ENCODE measurements at regions not wholly inside any gene's neighbourhood (a gene's known extent, or its start where the extent isn't known, plus 50 kb on each side); places are given as distances from the start of the nearest gene placed in this dataset.
"Not testable (repeated sequence)": the region's sequence is repeated elsewhere in the genome, so short reads cannot be mapped to it uniquely, and the experiment has no call there.

GRCh38 chr15:96468036-96468435 lies 137.5 kb downstream of the NR2F2 start:
- H3K27ac Mint-ChIP-seq: no peak overlapping the region
- ATAC-seq: no peak
- no peaks in the 10 kb centered on the region for H3K9me3 Mint-ChIP-seq (ENCODE audit: low read depth)
- H3K4me1 Mint-ChIP-seq: no peaks in the 10 kb centered on the region
- no peak overlapping the region for H3K4me3 Mint-ChIP-seq
- no peaks in the 10 kb centered on the region for H3K36me3 Mint-ChIP-seq
- H3K27me3 Mint-ChIP-seq: no peaks in the 10 kb centered on the region
- no peak for DNase-seq
- CTCF ChIA-PET: no interaction called here

GRCh38 chr15:96470681-96471310 lies 140.3 kb downstream of the NR2F2 start:
- ATAC-seq (no peak), DNase-seq (no peak)
- H3K27ac Mint-ChIP-seq: no peak overlapping the region
- no peak overlapping the region for H3K4me3 Mint-ChIP-seq
- H3K27me3 Mint-ChIP-seq: no peaks in the 10 kb centered on the region
- CTCF ChIA-PET: no interaction called here
- peaks cover 3% of the 10 kb centered on the region for H3K9me3 Mint-ChIP-seq (ENCODE audit: low read depth)
- no peaks in the 10 kb centered on the region for H3K36me3 Mint-ChIP-seq
- no peaks in the 10 kb centered on the region for H3K4me1 Mint-ChIP-seq

GRCh38 chr15:96472681-96473080 lies 142.2 kb downstream of the NR2F2 start:
- H3K27me3 Mint-ChIP-seq: no peaks in the 10 kb centered on the region
- CTCF ChIA-PET: no interaction called here
- no peak overlapping the region for H3K4me3 Mint-ChIP-seq
- DNase-seq: no peak
- no peak for ATAC-seq
- no peaks in the 10 kb centered on the region for H3K4me1 Mint-ChIP-seq
- H3K36me3 Mint-ChIP-seq: no peaks in the 10 kb centered on the region
- peaks cover 3% of the 10 kb centered on the region for H3K9me3 Mint-ChIP-seq (ENCODE audit: low read depth)
- no peak overlapping the region for H3K27ac Mint-ChIP-seq

- ATAC-seq: no peak
- Mint-ChIP-seq H3K9me3 (ENCODE audit: low read depth) (peaks cover 3% of the 10 kb centered on the region), H3K4me3 (no peak overlapping the region), H3K27ac (no peak overlapping the region), H3K4me1 (no peaks in the 10 kb centered on the region), H3K36me3 (no peaks in the 10 kb centered on the region), H3K27me3 (no peaks in the 10 kb centered on the region)
- CTCF ChIA-PET: interaction anchor here (0.9 kb wide), 1 partner anchor 1901 kb away, joined by 3 read pairs; no protein-coding TSS in a partner anchor
- no peak for DNase-seq
These were observed 143.1 kb downstream of the NR2F2 start for GRCh38 chr15:96473556-96473955.

- Mint-ChIP-seq H3K4me1 (no peaks in the 10 kb centered on the region), H3K9me3 (ENCODE audit: low read depth) (peaks cover 3% of the 10 kb centered on the region), H3K27ac (no peak overlapping the region), H3K27me3 (no peaks in the 10 kb centered on the region), H3K4me3 (no peak overlapping the region), H3K36me3 (no peaks in the 10 kb centered on the region)
- ATAC-seq (no peak), DNase-seq (no peak)
- CTCF ChIA-PET: interaction anchor here (0.9 kb wide), 1 partner anchor 1900 kb away, joined by 3 read pairs; no protein-coding TSS in a partner anchor
These were observed 143.7 kb downstream of the NR2F2 start for GRCh38 chr15:96474231-96474664.

GRCh38 chr15:96477227-96477626 lies 146.7 kb downstream of the NR2F2 start:
- no peak for ATAC-seq
- Mint-ChIP-seq H3K36me3 (no peaks in the 10 kb centered on the region), H3K9me3 (ENCODE audit: low read depth) (peaks cover 3% of the 10 kb centered on the region), H3K4me3 (no peak overlapping the region), H3K27ac (no peak overlapping the region), H3K27me3 (no peaks in the 10 kb centered on the region), H3K4me1 (no peaks in the 10 kb centered on the region)
- CTCF ChIA-PET: no interaction called here
- DNase-seq: no peak

- DNase-seq; H3K4me3 Mint-ChIP-seq; ATAC-seq; H3K4me1 Mint-ChIP-seq; H3K27me3 Mint-ChIP-seq; CTCF ChIA-PET; H3K36me3 Mint-ChIP-seq; H3K27ac Mint-ChIP-seq; H3K9me3 Mint-ChIP-seq (ENCODE audit: low read depth): not testable (repeated sequence)
These were observed 153.9 kb downstream of the NR2F2 start for GRCh38 chr15:96484412-96484811.

GRCh38 chr15:96484830-96485229 lies 154.3 kb downstream of the NR2F2 start:
- no peak for ATAC-seq
- Mint-ChIP-seq H3K27me3 (no peaks in the 10 kb centered on the region), H3K27ac (no peak overlapping the region), H3K4me3 (no peak overlapping the region), H3K4me1 (no peaks in the 10 kb centered on the region), H3K9me3 (ENCODE audit: low read depth) (no peaks in the 10 kb centered on the region), H3K36me3 (no peaks in the 10 kb centered on the region)
- CTCF ChIA-PET: no interaction called here
- no peak for DNase-seq

GRCh38 chr15:96487245-96487644 lies 156.7 kb downstream of the NR2F2 start:
- CTCF ChIA-PET: no interaction called here
- Mint-ChIP-seq H3K36me3 (no peaks in the 10 kb centered on the region), H3K27me3 (no peaks in the 10 kb centered on the region), H3K27ac (no peak overlapping the region), H3K4me3 (no peak overlapping the region), H3K9me3 (ENCODE audit: low read depth) (no peaks in the 10 kb centered on the region), H3K4me1 (no peaks in the 10 kb centered on the region)
- no peak for ATAC-seq
- DNase-seq: no peak

GRCh38 chr15:96491066-96491699 lies 160.7 kb downstream of the NR2F2 start:
- H3K4me3 Mint-ChIP-seq, CTCF ChIA-PET: not testable (repeated sequence)

GRCh38 chr15:96491700-96492644 lies 161.5 kb downstream of the NR2F2 start:
- CTCF ChIA-PET; H3K27ac Mint-ChIP-seq; DNase-seq; H3K9me3 Mint-ChIP-seq (ENCODE audit: low read depth); H3K27me3 Mint-ChIP-seq; H3K36me3 Mint-ChIP-seq; H3K4me1 Mint-ChIP-seq; H3K4me3 Mint-ChIP-seq; ATAC-seq: not testable (repeated sequence)

More at GRCh38 chr15:96491066-96491699, 160.7 kb downstream of the NR2F2 start:
- ATAC-seq; H3K36me3 Mint-ChIP-seq; H3K27ac Mint-ChIP-seq; H3K4me1 Mint-ChIP-seq; H3K27me3 Mint-ChIP-seq; DNase-seq; H3K9me3 Mint-ChIP-seq (ENCODE audit: low read depth): not testable (repeated sequence)

- Mint-ChIP-seq H3K4me3 (no peak overlapping the region), H3K9me3 (ENCODE audit: low read depth) (peaks cover 2% of the 10 kb centered on the region), H3K36me3 (no peaks in the 10 kb centered on the region), H3K4me1 (peaks cover 2% of the 10 kb centered on the region), H3K27me3 (no peaks in the 10 kb centered on the region), H3K27ac (no peak overlapping the region)
- no peak for ATAC-seq
- CTCF ChIA-PET: no interaction called here
- no peak for DNase-seq
These were observed 164.0 kb downstream of the NR2F2 start for GRCh38 chr15:96494505-96494904.

GRCh38 chr15:96495386-96495785 lies 164.9 kb downstream of the NR2F2 start:
- no peak overlapping the region for H3K27ac Mint-ChIP-seq
- peaks cover 2% of the 10 kb centered on the region for H3K9me3 Mint-ChIP-seq (ENCODE audit: low read depth)
- ATAC-seq (no peak), DNase-seq (no peak)
- CTCF ChIA-PET: no interaction called here
- H3K4me1 Mint-ChIP-seq: peaks cover 2% of the 10 kb centered on the region
- no peaks in the 10 kb centered on the region for H3K36me3 Mint-ChIP-seq
- no peaks in the 10 kb centered on the region for H3K27me3 Mint-ChIP-seq
- no peak overlapping the region for H3K4me3 Mint-ChIP-seq

- Mint-ChIP-seq H3K27ac (no peak overlapping the region), H3K27me3 (no peaks in the 10 kb centered on the region), H3K9me3 (ENCODE audit: low read depth) (peaks cover 3% of the 10 kb centered on the region), H3K4me3 (no peak overlapping the region), H3K4me1 (peaks cover 2% of the 10 kb centered on the region), H3K36me3 (no peaks in the 10 kb centered on the region)
- DNase-seq (no peak), ATAC-seq (no peak)
- CTCF ChIA-PET: no interaction called here
These were observed 167.5 kb downstream of the NR2F2 start for GRCh38 chr15:96497951-96498350.

Data from activated CD8-positive, alpha-beta memory T cell treated with anti-CD3 and anti-CD28 coated beads, Interleukin-2, amount 10 ng/mL, durations not matched to agents 7 days and 5 days (primary cell).